ENCODE measurements at regions not wholly inside any gene's neighbourhood (a gene's known extent, or its start where the extent isn't known, plus 50 kb on each side); places are given as distances from the start of the nearest gene placed in this dataset.

DNA sequence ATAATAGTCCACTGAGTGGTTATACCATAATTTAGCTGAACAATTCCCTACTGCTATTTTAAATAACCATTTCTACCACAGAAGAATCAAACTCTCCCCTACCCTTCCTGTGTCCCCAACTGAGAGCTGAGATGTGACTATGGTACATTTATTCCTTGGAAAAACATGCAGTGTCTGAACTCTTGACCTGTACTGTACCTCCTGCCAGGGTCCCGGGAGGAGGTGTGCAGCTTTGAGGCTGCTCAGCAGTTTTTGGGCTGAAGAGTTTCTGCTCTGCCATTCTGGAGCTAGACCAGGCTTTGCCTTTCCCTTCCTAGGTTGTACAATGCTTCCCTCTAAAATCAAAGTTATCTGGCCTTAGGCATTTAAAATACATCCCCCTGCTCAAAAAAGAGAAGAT lies 275.1 kb upstream of the SGK1 start:
- H3K4me1 ChIP-seq (ENCODE audit: control insufficient read depth, extremely low read depth, insufficient read depth, low read length), result peaks cover 6% of the 10 kb centered on the region
- no peaks in the 10 kb centered on the region for H4K20me1 ChIP-seq (ENCODE audit: control insufficient read depth, extremely low read depth, insufficient read depth, low read length)
- H3K9me3 ChIP-seq (ENCODE audit: control insufficient read depth, insufficient read depth, low read depth, low read length), result no peaks in the 10 kb centered on the region
- H3K4me2 ChIP-seq (ENCODE audit: extremely low read depth, insufficient read depth, low read length), result no peak overlapping the region
- no peak overlapping the region for H3K4me3 ChIP-seq (replicated peaks in 1 of 4; ENCODE audit: control extremely low read depth in 1 of 4, insufficient read depth in 1 of 4, low read depth in 3 of 4, low read length in 4 of 4)
- no peak overlapping the region for H3K27ac ChIP-seq (ENCODE audit: insufficient read depth, low read length)
- H2AFZ ChIP-seq (ENCODE audit: low read length), result no peak overlapping the region
- H3K9ac ChIP-seq (ENCODE audit: insufficient read depth, low read length), result no peak overlapping the region
- no peaks in the 10 kb centered on the region for H3K36me3 ChIP-seq (ENCODE audit: control insufficient read depth, insufficient read depth, low read length)
- no peaks in the 10 kb centered on the region for H3K79me2 ChIP-seq (ENCODE audit: control insufficient read depth, insufficient read depth, low read length)
- no peaks in the 10 kb centered on the region for H3K27me3 ChIP-seq (ENCODE audit: control insufficient read depth, insufficient read depth, low read length)
- no peak for TF ChIP-seq EZH2 (IDR thresholded peaks at IDR 0.05; ENCODE audit: low read length, missing control alignments)
- TF ChIP-seq, protein P1, sequence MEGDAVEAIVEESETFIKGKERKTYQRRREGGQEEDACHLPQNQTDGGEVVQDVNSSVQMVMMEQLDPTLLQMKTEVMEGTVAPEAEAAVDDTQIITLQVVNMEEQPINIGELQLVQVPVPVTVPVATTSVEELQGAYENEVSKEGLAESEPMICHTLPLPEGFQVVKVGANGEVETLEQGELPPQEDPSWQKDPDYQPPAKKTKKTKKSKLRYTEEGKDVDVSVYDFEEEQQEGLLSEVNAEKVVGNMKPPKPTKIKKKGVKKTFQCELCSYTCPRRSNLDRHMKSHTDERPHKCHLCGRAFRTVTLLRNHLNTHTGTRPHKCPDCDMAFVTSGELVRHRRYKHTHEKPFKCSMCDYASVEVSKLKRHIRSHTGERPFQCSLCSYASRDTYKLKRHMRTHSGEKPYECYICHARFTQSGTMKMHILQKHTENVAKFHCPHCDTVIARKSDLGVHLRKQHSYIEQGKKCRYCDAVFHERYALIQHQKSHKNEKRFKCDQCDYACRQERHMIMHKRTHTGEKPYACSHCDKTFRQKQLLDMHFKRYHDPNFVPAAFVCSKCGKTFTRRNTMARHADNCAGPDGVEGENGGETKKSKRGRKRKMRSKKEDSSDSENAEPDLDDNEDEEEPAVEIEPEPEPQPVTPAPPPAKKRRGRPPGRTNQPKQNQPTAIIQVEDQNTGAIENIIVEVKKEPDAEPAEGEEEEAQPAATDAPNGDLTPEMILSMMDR (conservative IDR thresholded peaks at IDR 0.05 in 1 of 2, IDR thresholded peaks at IDR 0.05 in 1 of 2; ENCODE audit: low read depth in 1 of 2, low read length in 2 of 2), result no peak
- no peak for DNase-seq (ENCODE audit: low read depth in 2 of 2)

DNA sequence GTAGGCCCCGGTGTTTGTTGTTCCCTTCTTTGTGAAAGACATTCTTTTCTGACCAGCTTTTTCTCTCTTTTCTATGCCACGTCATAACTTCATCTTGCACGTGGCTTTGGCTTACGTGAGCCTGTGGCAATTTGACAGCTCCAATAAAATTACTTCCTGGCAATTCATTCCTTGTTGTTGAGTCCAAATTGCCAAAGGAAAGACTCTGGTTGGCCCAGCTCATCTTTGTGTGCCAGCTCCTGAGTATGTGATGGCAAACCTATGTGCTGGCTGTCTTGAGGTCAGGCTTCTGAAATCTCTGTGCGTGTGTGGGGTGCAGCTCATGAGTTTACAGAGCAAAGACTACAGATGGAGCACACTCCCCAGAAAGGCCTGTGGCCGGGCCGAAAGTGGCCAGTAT lies 272.5 kb upstream of the SGK1 start:
- H3K4me2 ChIP-seq (ENCODE audit: extremely low read depth, insufficient read depth, low read length), result no peak overlapping the region
- H3K9ac ChIP-seq (ENCODE audit: insufficient read depth, low read length), result no peak overlapping the region
- H3K36me3 ChIP-seq (ENCODE audit: control insufficient read depth, insufficient read depth, low read length), result no peaks in the 10 kb centered on the region
- no peaks in the 10 kb centered on the region for H4K20me1 ChIP-seq (ENCODE audit: control insufficient read depth, extremely low read depth, insufficient read depth, low read length)
- no peaks in the 10 kb centered on the region for H3K9me3 ChIP-seq (ENCODE audit: control insufficient read depth, insufficient read depth, low read depth, low read length)
- peaks cover 6% of the 10 kb centered on the region for H3K4me1 ChIP-seq (ENCODE audit: control insufficient read depth, extremely low read depth, insufficient read depth, low read length)
- no peak overlapping the region for H2AFZ ChIP-seq (ENCODE audit: low read length)
- DNase-seq (ENCODE audit: low read depth in 2 of 2), result peak; percentile 55 to 63
- H3K27ac ChIP-seq (ENCODE audit: insufficient read depth, low read length), result peak overlapping the region; percentile 89
- H3K4me3 ChIP-seq (replicated peaks in 1 of 4; ENCODE audit: control extremely low read depth in 1 of 4, insufficient read depth in 1 of 4, low read depth in 3 of 4, low read length in 4 of 4), result no peak overlapping the region
- TF ChIP-seq, protein P1 (conservative IDR thresholded peaks at IDR 0.05 in 1 of 2, IDR thresholded peaks at IDR 0.05 in 1 of 2; ENCODE audit: low read depth in 1 of 2, low read length in 2 of 2), result no peak
- no peak for TF ChIP-seq EZH2 (IDR thresholded peaks at IDR 0.05; ENCODE audit: low read length, missing control alignments)
- no peaks in the 10 kb centered on the region for H3K79me2 ChIP-seq (ENCODE audit: control insufficient read depth, insufficient read depth, low read length)
- H3K27me3 ChIP-seq (ENCODE audit: control insufficient read depth, insufficient read depth, low read length), result no peaks in the 10 kb centered on the region

DNA sequence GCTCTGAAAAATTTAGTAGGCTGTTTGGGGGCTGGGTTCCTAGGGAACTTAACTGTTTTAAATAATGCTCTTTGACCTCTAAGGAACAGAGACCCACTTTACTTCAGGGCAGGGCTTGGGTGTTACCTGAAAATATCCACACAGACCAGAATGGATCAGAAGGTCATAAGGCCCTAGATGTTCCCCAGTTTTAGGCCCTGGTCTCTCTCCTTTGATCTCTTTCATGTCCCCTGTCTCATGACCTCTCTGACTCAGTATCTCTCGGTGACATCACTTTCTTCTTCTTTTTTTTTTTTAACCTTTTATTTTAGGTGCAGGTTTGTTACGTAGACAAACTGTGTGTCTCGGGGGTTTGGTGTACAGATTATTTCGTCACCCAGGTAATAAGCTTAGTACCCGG lies 272.1 kb upstream of the SGK1 start:
- Histone ChIP-seq H3K4me1 (ENCODE audit: control insufficient read depth, extremely low read depth, insufficient read depth, low read length) (peaks cover 6% of the 10 kb centered on the region), H3K79me2 (ENCODE audit: control insufficient read depth, insufficient read depth, low read length) (no peaks in the 10 kb centered on the region), H3K27me3 (ENCODE audit: control insufficient read depth, insufficient read depth, low read length) (no peaks in the 10 kb centered on the region), H2AFZ (ENCODE audit: low read length) (no peak overlapping the region), H3K4me2 (ENCODE audit: extremely low read depth, insufficient read depth, low read length) (peak overlapping the region; percentile 36), H3K27ac (ENCODE audit: insufficient read depth, low read length) (peak overlapping the region; percentile 89), H3K9ac (ENCODE audit: insufficient read depth, low read length) (no peak overlapping the region), H3K4me3 (replicated peaks in 1 of 4; ENCODE audit: control extremely low read depth in 1 of 4, insufficient read depth in 1 of 4, low read depth in 3 of 4, low read length in 4 of 4) (no peak overlapping the region), H4K20me1 (ENCODE audit: control insufficient read depth, extremely low read depth, insufficient read depth, low read length) (no peaks in the 10 kb centered on the region), H3K36me3 (ENCODE audit: control insufficient read depth, insufficient read depth, low read length) (no peaks in the 10 kb centered on the region), H3K9me3 (ENCODE audit: control insufficient read depth, insufficient read depth, low read depth, low read length) (no peaks in the 10 kb centered on the region)
- TF ChIP-seq EZH2 (IDR thresholded peaks at IDR 0.05; ENCODE audit: low read length, missing control alignments), result no peak
- TF ChIP-seq, protein P1 (conservative IDR thresholded peaks at IDR 0.05 in 1 of 2, IDR thresholded peaks at IDR 0.05 in 1 of 2; ENCODE audit: low read depth in 1 of 2, low read length in 2 of 2), result no peak
- DNase-seq (ENCODE audit: low read depth in 2 of 2), result no peak
